ENCODE measurements at regions not wholly inside any gene's neighbourhood (a gene's known extent, or its start where the extent isn't known, plus 50 kb on each side); places are given as distances from the start of the nearest gene placed in this dataset.

DNA sequence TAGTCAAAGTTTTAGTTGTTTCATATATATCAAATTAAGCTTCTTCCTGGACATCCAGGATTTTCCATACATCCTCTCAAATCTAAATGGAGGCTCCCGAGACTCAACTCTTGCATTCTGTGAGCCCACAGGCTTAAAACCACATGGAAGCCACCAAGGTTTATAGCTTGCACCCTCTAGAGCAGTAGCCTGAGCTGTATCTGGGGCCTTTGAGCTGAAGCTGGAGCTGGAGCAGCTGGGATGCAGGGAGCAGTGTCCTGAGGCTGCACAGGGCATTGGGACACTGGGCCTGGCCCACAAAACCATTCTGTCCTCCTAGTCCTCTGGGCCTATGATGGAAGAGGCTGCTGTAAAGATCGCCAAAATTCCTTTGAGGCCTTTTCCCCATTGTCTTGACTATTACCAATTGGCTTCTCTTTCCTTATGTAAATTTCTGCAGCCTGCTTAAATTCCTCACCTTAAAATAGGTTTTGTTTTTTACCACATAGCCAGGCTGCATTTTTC lies 151.0 kb downstream of the COX7C start:
- TF ChIP-seq, protein P1, sequence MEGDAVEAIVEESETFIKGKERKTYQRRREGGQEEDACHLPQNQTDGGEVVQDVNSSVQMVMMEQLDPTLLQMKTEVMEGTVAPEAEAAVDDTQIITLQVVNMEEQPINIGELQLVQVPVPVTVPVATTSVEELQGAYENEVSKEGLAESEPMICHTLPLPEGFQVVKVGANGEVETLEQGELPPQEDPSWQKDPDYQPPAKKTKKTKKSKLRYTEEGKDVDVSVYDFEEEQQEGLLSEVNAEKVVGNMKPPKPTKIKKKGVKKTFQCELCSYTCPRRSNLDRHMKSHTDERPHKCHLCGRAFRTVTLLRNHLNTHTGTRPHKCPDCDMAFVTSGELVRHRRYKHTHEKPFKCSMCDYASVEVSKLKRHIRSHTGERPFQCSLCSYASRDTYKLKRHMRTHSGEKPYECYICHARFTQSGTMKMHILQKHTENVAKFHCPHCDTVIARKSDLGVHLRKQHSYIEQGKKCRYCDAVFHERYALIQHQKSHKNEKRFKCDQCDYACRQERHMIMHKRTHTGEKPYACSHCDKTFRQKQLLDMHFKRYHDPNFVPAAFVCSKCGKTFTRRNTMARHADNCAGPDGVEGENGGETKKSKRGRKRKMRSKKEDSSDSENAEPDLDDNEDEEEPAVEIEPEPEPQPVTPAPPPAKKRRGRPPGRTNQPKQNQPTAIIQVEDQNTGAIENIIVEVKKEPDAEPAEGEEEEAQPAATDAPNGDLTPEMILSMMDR (IDR thresholded peaks at IDR 0.05): no peak
- TF ChIP-seq EP300 (IDR thresholded peaks at IDR 0.05): no peak
